ENCODE measurements at regions not wholly inside any gene's neighbourhood (a gene's known extent, or its start where the extent isn't known, plus 50 kb on each side); places are given as distances from the start of the nearest gene placed in this dataset.

DNA sequence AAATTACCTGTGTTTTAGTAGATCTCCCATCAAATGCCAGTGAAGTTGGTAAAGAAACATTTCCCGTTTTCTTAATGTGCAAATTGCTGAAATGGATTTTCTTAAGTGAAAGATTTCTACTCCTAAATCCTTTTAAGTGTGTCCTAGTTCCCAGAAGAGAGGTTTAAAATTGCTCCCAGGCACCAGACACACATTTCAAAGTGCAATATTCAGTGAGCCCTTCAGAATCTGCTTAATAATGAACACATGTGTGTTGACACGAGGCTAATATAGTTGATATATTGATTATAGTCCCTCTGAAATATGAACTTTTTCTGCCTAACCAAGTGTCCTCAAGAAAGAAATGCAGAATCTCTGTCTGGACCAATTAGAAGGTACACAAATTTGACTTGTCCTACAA lies 861.7 kb upstream of the CNTNAP5 start:
- no peak for DNase-seq (ENCODE audit: low read depth)

DNA sequence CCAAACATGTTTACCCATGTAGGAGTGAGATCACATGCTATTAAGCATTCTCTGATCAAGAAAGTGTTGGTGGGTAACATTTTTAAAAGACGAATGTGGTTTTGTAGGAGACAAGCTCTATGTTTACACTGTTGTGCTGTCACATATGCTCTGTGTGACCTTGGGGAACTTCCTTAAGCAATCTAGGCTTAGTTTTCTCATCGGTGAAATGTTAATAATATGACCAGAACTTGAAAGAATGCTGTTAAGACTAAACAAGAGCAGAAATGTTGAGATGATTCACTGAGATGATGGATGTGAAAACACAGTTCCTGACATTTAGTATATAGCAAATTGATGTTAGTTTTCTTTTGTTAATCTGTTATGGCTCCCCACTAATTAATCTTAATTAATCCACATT lies 860.9 kb upstream of the CNTNAP5 start:
- no peak for DNase-seq (ENCODE audit: low read depth)

DNA sequence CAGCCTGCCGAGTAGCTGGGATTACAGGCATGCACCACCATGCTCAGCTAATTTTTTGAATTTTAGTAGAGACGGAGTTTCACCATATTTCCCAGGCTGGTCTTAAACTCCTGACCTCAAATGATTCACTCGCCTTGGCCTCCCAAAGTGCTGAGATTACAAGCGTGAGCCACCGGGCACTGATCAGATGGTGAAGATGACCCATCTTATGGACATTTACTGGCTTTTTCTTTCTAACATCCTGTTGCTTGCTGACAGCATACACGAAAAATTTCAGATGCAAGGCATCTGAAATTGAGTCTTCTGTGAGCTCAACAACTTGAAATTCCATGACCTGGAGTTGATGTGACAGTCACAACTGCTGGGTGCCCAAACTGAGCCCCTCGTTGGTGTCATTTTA lies 859.5 kb upstream of the CNTNAP5 start:
- no peak for DNase-seq (ENCODE audit: low read depth)

DNA sequence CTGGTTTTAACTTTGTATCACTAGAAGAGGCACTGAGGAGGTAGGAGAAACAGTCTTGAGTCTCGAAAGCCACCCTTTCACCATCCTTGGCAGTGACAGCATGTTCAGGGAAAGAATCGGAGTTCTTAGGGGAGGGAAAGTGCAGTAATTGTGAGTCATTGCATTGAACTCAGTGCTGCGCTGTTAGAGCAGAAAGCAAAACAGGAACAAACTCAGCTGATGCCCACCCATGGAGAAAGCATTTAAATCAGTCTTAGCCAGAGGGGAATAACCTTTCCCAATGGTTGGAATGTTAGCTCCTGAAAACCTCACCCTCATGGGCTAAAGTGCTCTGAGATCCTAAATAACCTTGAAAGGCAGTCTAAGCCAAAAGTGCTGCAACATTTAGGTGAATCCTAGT lies 845.6 kb upstream of the CNTNAP5 start:
- no peak for DNase-seq (ENCODE audit: low read depth)

DNA sequence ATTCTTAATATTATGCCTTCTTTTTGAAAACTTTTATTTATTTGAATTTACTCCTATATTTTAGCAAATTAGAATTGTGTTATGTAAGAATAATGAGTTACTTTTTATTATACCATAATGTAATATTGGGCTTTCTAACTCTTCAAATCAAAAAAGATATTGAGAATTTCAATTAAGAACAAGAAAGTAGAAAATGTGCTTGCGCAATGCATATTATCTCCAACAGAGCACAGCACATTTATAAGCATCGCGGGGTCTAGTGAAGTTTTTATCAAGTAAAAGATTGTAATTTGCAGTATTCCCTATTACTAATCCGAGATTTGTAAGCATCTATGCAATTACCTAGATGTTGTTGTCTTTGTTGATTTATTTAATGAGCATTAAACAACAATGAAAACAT lies 829.1 kb upstream of the CNTNAP5 start:
- DNase-seq (ENCODE audit: low read depth) = no peak

DNA sequence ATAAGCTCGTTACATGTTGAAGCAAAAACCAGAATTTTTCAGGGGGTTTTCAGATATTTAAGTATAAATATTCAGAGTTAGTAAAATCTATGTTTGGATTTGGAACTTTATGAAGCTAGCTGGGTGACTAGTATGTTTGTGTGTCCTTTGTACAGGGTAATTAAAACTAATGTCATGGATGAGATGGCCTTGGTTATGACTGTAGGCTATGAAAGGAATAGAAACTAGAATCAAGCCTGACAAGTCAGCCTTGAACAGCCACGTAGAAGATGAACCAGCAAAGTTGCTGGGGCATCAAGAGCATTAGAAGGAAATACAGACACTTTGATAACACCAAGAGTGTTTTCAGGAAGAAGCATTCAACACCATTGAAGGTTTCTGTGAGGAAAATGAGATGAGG lies 825.1 kb upstream of the CNTNAP5 start:
- DNase-seq (ENCODE audit: low read depth) = no peak

DNA sequence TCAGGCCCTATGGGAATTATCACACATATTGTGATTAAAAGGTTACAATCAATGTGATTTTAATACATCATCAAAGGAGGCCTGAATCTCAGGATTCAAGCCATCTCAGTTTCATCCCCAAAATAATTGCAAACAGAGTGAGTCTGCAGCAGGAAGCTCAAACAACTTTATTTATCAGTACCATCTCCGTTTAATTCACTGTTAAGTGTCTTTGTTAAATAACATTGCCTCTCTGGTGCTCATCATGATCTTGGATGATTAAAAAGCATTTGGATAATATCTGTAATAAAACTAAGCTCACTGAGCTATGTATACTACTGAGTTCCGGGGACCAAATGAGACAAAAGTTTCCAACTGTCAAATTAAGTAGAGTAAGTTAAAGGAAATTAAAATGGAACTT lies 817.8 kb upstream of the CNTNAP5 start:
- no peak for DNase-seq (ENCODE audit: low read depth)

DNA sequence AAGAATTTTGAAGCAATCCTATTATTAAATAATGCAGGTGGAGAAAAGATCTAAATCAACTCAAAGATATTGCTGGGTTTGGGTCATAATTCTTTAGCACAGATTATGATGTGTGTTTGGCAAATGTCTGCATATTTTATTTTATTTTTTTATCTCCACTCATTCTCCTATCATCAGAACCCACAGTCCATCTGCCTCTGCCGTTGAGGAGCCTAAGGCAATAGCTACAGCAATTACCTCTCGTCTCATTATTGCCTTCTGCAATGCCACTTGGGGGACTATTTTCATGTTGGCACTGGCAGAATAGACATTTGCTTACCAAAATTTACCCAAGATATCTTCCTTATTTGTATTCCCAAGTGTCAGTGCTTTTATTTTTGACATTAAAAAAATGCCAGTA lies 815.9 kb upstream of the CNTNAP5 start:
- DNase-seq (ENCODE audit: low read depth) = no peak

DNA sequence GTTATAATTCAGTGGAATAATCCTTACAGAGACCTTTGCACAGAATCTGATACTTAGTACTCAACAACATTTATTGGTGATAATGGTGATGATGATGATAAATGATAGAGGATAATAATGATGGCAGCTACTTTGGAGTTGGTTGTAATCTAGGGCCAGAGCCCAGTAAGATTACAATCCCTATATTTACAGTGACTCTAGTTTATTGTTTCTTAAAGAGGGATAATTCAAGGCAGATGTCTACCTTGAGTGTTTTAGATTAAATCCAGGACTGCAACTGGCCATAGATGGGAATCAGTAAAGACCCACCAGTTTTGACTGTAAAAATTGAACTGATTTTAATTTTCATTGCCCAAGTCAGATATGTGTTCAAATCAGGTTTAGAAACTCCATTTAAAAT lies 813.9 kb upstream of the CNTNAP5 start:
- DNase-seq (ENCODE audit: low read depth) = no peak

DNA sequence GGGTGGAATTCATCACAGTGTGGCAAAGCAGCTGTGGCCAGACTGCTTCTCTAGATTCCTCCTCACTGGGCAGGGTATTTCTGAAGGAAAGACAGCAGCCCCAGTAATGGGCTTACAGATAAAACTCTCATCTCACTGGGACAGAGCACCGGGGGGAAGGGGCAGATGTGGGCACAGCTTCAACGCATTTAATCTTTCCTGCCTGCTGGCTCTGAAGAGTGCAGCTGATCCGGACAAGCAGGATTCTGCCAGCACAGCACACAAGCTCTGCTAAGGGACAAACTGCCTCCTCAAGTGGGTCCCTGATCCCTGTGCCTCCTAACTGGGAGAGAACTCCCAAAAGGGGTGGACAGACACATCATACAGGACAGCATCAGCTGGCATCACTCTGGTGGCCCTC lies 779.9 kb upstream of the CNTNAP5 start:
- DNase-seq (ENCODE audit: low read depth) = no peak

DNA sequence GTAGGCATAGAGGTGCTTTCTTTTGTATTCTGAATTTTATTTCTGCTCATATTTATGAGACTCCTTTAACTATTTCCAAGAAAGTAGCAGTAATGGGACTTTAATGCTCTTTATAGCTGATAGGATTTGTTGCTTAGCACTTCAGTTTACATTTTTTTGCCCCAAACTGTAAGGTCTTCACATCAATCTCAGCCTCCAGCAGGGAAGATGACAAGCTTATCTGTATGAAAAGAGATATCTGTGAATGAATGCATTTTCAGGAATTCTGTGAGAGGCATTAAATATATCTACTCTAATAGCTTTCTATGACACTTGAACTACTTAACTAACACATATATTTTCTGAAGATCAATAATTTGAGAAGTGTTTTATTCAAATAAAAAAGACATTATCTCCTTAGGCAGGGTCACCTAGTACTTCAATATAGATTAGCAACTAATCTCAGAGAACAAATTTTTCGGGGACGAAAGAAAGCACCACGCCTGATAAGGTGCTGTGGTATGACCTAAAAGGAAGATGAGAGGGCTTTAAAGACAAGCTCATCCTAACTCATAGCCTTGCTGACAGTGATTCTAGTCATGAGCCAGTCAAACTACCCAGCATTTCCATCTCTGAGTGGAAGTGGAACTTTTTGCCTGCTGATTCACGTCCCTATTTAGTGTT lies 766.1 kb upstream of the CNTNAP5 start:
- DNase-seq (ENCODE audit: low read depth) = no peak

DNA sequence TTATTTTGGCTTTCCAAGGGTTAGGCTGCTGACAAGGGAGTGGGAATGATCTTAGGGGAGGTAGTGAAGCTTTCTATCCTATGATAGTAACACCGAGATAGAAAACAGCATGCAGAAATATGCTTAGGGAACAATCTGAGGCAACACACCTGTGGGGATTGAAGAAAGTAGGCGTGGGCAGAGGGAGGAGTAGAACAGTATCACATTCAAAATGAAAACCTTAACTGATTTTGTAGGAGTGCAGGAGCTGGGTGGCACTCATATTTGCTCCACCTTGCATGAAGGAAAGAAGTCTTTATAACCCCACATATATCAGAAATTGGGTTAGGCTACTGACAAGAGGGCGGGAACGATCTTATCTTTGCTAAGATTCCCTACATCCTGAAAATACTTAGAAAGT lies 762.2 kb upstream of the CNTNAP5 start:
- DNase-seq (ENCODE audit: low read depth) = no peak

DNA sequence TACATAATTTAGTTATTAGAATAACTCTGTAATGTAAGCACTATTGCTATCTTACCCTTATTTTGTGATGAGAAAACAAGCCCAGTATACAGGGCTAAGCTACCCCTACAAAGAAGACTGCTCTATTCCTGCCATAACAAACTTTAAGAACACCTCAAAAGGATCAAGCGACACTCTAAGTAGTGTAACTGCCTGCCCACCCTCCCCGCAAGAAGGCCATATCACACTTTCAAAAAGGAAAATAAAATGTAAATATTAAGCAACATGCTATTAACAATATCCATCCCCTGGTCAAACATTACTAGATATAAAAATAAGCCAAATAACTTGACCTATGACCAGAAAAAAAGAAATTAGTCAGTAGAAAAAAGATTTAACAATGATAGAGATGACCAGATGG lies 741.7 kb upstream of the CNTNAP5 start:
- DNase-seq (ENCODE audit: low read depth) = no peak

DNA sequence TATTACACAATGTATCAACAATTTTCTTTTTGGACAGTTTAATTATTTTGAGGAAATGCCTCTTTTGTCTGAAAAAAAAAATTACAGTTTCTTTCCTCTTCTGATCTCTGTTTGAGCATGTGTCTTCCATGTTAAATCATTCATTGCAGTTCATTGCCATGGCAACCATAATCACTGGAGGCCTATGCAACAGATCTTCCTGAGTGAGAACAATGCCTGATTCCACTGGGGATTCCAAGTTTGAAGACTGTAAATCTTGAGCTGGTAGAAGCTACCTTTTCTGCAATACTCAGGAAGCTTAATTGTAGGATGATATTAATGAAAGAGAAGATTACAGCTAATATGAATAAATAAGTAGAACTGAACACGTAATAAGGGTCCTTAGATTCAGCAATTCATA lies 721.4 kb upstream of the CNTNAP5 start:
- DNase-seq (ENCODE audit: low read depth) = no peak

Measured in myocyte (in vitro differentiated cells).